Endothelial cell (in vitro differentiated cells): ENCODE measurements at regions not wholly inside any gene's neighbourhood (a gene's known extent, or its start where the extent isn't known, plus 50 kb on each side); places are given as distances from the start of the nearest gene placed in this dataset.

Source experiments
- DNase-seq: peaks from one replicate; pipeline ENCODE4 v3.0.0; 2021; ENCODE audit warnings: low spot score
- H3K27ac Mint-ChIP-seq: one replicate; pipeline ENCODE4 v1.8.0; 2021; ENCODE audit warnings: mixed read lengths, inconsistent platforms; ENCODE audit not compliant: unreplicated experiment
- H3K27me3 Mint-ChIP-seq: one replicate; pipeline ENCODE4 v1.8.0; 2021; ENCODE audit warnings: mild to moderate bottlenecking, moderate library complexity, mixed read lengths, inconsistent platforms; ENCODE audit not compliant: unreplicated experiment
- H3K36me3 Mint-ChIP-seq: one replicate; pipeline ENCODE4 v1.8.0; 2021; ENCODE audit warnings: mild to moderate bottlenecking, low read depth, mixed read lengths, inconsistent platforms; ENCODE audit not compliant: unreplicated experiment
- H3K4me1 Mint-ChIP-seq: one replicate; pipeline ENCODE4 v1.8.0; 2021; ENCODE audit warnings: mild to moderate bottlenecking, mixed read lengths, inconsistent platforms; ENCODE audit not compliant: unreplicated experiment
- H3K4me3 Mint-ChIP-seq: one replicate; pipeline ENCODE4 v1.8.0; 2021; ENCODE audit warnings: mild to moderate bottlenecking, mixed read lengths, inconsistent platforms; ENCODE audit not compliant: unreplicated experiment
- H3K9me3 Mint-ChIP-seq: one replicate; pipeline ENCODE4 v1.8.0; 2021; ENCODE audit warnings: mixed read lengths, inconsistent platforms; ENCODE audit not compliant: unreplicated experiment
- CTCF ChIP-seq: fragments of 200-600 bp; sonication (generic); IDR thresholded peaks from one replicate; pipeline ENCODE4 v1.5.0; 2021; ENCODE audit warnings: antibody characterized with exemption; ENCODE audit not compliant: unreplicated experiment

- DNase-seq = no peak
- Mint-ChIP-seq H3K27me3 (peaks cover 1% of the 10 kb centered on the region), H3K9me3 (no peaks in the 10 kb centered on the region), H3K4me3 (peak overlapping the region; percentile 4), H3K36me3 (no peaks in the 10 kb centered on the region), H3K4me1 (peaks cover 21% of the 10 kb centered on the region), H3K27ac (peak overlapping the region; percentile 82)
- TF ChIP-seq CTCF = no peak
Measured at GRCh38 chr2:39540414-39540813, 103.3 kb upstream of the MAP4K3 start.

- Mint-ChIP-seq H3K4me1 (peaks cover 21% of the 10 kb centered on the region), H3K36me3 (no peaks in the 10 kb centered on the region), H3K27me3 (peaks cover 1% of the 10 kb centered on the region), H3K4me3 (peak overlapping the region; percentile 4), H3K9me3 (no peaks in the 10 kb centered on the region), H3K27ac (peak overlapping the region; percentile 85)
- TF ChIP-seq CTCF = no peak
- DNase-seq = no peak
Measured at GRCh38 chr2:39541011-39541930, 104.2 kb upstream of the MAP4K3 start.

- TF ChIP-seq CTCF = no peak
- no peak for DNase-seq
- Mint-ChIP-seq H3K9me3 (no peaks in the 10 kb centered on the region), H3K4me1 (peaks cover 21% of the 10 kb centered on the region), H3K4me3 (no peak overlapping the region), H3K27ac (no peak overlapping the region), H3K36me3 (no peaks in the 10 kb centered on the region), H3K27me3 (peaks cover 1% of the 10 kb centered on the region)
Measured at GRCh38 chr2:39542523-39542922, 105.4 kb upstream of the MAP4K3 start.

GRCh38 chr2:39545957-39546356, 108.9 kb upstream of the MAP4K3 start:
- H3K4me1 Mint-ChIP-seq = peaks cover 18% of the 10 kb centered on the region
- H3K4me3 Mint-ChIP-seq = no peak overlapping the region
- DNase-seq = no peak
- H3K27me3 Mint-ChIP-seq = no peaks in the 10 kb centered on the region
- H3K9me3 Mint-ChIP-seq = no peaks in the 10 kb centered on the region
- no peaks in the 10 kb centered on the region for H3K36me3 Mint-ChIP-seq
- H3K27ac Mint-ChIP-seq = no peak overlapping the region
- TF ChIP-seq CTCF = no peak

- DNase-seq = no peak
- TF ChIP-seq CTCF = no peak
- Mint-ChIP-seq H3K4me3 (no peak overlapping the region), H3K36me3 (no peaks in the 10 kb centered on the region), H3K4me1 (peaks cover 16% of the 10 kb centered on the region), H3K27me3 (no peaks in the 10 kb centered on the region), H3K27ac (no peak overlapping the region), H3K9me3 (no peaks in the 10 kb centered on the region)
Measured at GRCh38 chr2:39546409-39546808, 109.3 kb upstream of the MAP4K3 start.
